ENCODE measurements at regions not wholly inside any gene's neighbourhood (a gene's known extent, or its start where the extent isn't known, plus 50 kb on each side); places are given as distances from the start of the nearest gene placed in this dataset.
"Not testable (repeated sequence)": the region's sequence is repeated elsewhere in the genome, so short reads cannot be mapped to it uniquely, and the experiment has no call there.

DNA sequence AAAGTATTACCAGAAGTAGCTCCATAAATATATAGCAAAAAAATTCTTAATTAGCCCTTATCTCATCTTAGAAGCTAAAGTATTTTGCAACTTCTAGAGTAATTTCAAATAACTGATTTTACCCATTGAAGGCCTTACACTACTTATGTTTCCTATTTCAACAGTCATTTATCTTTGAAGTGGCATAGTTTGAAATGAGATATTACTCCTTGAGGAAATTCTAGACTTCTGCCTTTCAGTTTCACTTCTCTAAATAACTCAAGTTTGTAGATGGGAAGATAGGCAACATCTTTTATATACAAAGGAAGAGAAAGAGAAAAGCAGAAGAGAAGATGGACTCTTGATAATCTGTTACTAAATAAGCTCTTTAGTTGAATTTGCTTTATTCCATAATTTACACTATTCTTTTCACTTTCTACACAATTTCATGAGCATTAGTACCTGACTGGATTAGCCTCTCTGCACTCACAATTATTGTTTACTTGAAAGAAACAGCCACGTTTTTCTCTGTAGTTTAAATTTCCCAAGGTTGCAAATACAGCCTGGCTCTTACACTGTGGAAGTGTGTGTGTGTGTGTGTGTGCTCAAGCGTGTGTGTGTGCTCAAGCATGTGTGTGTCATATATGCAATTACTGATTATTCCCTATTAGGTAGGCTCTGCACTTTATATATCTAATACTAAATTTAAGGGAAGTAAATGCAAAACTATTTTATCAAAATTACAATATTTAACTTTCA, 60.6 kb upstream of the EMB start (continued):
- TF ChIP-seq, protein P1, sequence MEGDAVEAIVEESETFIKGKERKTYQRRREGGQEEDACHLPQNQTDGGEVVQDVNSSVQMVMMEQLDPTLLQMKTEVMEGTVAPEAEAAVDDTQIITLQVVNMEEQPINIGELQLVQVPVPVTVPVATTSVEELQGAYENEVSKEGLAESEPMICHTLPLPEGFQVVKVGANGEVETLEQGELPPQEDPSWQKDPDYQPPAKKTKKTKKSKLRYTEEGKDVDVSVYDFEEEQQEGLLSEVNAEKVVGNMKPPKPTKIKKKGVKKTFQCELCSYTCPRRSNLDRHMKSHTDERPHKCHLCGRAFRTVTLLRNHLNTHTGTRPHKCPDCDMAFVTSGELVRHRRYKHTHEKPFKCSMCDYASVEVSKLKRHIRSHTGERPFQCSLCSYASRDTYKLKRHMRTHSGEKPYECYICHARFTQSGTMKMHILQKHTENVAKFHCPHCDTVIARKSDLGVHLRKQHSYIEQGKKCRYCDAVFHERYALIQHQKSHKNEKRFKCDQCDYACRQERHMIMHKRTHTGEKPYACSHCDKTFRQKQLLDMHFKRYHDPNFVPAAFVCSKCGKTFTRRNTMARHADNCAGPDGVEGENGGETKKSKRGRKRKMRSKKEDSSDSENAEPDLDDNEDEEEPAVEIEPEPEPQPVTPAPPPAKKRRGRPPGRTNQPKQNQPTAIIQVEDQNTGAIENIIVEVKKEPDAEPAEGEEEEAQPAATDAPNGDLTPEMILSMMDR (IDR thresholded peaks at IDR 0.05; ENCODE audit: control extremely low read depth in 1 of 3, insufficient read depth in 1 of 3, low read depth in 1 of 3, low read length in 3 of 3) = no peak
- TF ChIP-seq POU5F1 (IDR thresholded peaks at IDR 0.05; ENCODE audit: low read depth, low read length) (no peak), TAF7 (optimal IDR thresholded peaks at IDR 0.05; ENCODE audit: borderline replicate concordance, low read depth, low read length) (no peak), BRCA1 (IDR thresholded peaks at IDR 0.05; ENCODE audit: low read depth, low read length) (no peak), POLR2AphosphoS5 (IDR thresholded peaks at IDR 0.05; ENCODE audit: low read depth, low read length) (no peak)

- H2BK5ac ChIP-seq (ENCODE audit: low read depth, low read length); H3K9ac ChIP-seq (replicated peaks in 1 of 4; ENCODE audit: extremely low read depth in 1 of 4, low read depth in 3 of 4, low read length in 3 of 4); H2BK120ac ChIP-seq (replicated peaks; ENCODE audit: low read depth, low read length); DNase-seq (ENCODE audit: low read depth in 1 of 2, low spot score in 2 of 2); H3K14ac ChIP-seq (ENCODE audit: insufficient read length); H3K23ac ChIP-seq (ENCODE audit: insufficient read length); H2AK5ac ChIP-seq (ENCODE audit: low read depth, low read length); H3K27me3 ChIP-seq (replicated peaks in 1 of 4; ENCODE audit: control insufficient read depth in 3 of 4, extremely low read depth in 1 of 4, insufficient read depth in 3 of 4, low read length in 3 of 4); H4K20me1 ChIP-seq (replicated peaks in 1 of 2; ENCODE audit: control insufficient read depth in 1 of 2, insufficient read depth in 2 of 2, low read length in 2 of 2); H4K91ac ChIP-seq (replicated peaks; ENCODE audit: insufficient read length, low read length); H2AFZ ChIP-seq (ENCODE audit: low read length); H3K4me2 ChIP-seq (ENCODE audit: insufficient read depth in 1 of 2, low read depth in 2 of 2, low read length in 2 of 2); H3K4me1 ChIP-seq (replicated peaks in 1 of 4; ENCODE audit: control insufficient read depth in 3 of 4, insufficient read depth in 4 of 4, low read length in 3 of 4); H2BK15ac ChIP-seq (ENCODE audit: low read length); POLR2A ChIA-PET (ENCODE audit: partially characterized antibody); H3K79me2 ChIP-seq (ENCODE audit: control insufficient read depth in 1 of 2, insufficient read depth in 2 of 2, low read length in 2 of 2); H2BK20ac ChIP-seq (ENCODE audit: low read length); H3K9me3 ChIP-seq (ENCODE audit: insufficient read depth in 2 of 2, low read depth in 1 of 2, low read length in 1 of 2); H3K79me1 ChIP-seq (ENCODE audit: low read depth, low read length); H3K4ac ChIP-seq (replicated peaks; ENCODE audit: insufficient read length, low read depth, low read length); H3K36me3 ChIP-seq (ENCODE audit: control insufficient read depth in 2 of 4, insufficient read depth in 4 of 4, low read length in 3 of 4); H3K4me3 ChIP-seq (ENCODE audit: extremely low read depth in 1 of 4, insufficient read depth in 2 of 4, low read depth in 3 of 4, low read length in 4 of 4); H4K8ac ChIP-seq (ENCODE audit: extremely low read depth, insufficient read depth, low read length); H3K23me2 ChIP-seq (ENCODE audit: low read depth, low read length); H3K27ac ChIP-seq (ENCODE audit: low read depth, low read length); H2BK12ac ChIP-seq (ENCODE audit: low read depth, low read length); H3K56ac ChIP-seq (replicated peaks; ENCODE audit: insufficient read length, low read depth, low read length); H4K5ac ChIP-seq (ENCODE audit: insufficient read length, low read depth, low read length); H3K18ac ChIP-seq (ENCODE audit: extremely low read depth, low read length): not testable (repeated sequence)
- CTCF ChIA-PET (ENCODE audit: partially characterized antibody) = interaction anchor here (0.8 to 1.5 kb wide), 5 partner anchors 9 to 238 kb away, joined by 3 to 6 read pairs (median 4); no protein-coding TSS in a partner anchor
- peak; percentile 28 for FAIRE-seq
Observed at GRCh38 chr5:50513028-50513457, 72.0 kb upstream of the EMB start.
